ENCODE measurements at regions not wholly inside any gene's neighbourhood (a gene's known extent, or its start where the extent isn't known, plus 50 kb on each side); places are given as distances from the start of the nearest gene placed in this dataset.
A peak's percentile ranks its signal among the peaks of the same experiment; 100 is the strongest.

DNA sequence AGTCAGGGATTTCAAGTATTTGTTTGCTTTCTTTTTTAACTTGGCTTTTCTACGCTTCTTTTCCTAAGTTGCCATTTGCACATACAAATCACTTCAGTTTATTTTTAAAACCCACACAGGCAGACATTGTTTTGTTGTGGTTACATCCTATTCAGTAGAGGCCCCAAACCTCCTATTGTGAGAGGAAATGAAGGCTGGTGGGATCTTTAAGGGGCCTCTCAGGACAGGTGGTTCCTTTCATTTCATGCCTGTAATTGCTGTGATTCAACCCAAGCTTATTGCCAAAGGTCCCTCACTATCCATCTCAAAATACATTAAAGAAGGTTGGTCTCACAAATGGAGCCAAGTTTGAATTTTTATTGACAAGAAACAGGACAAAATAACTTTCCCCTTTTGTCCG, 257.1 kb downstream of the ADAMTS20 start:
- DNase-seq (ENCODE audit: low read depth): no peak

DNA sequence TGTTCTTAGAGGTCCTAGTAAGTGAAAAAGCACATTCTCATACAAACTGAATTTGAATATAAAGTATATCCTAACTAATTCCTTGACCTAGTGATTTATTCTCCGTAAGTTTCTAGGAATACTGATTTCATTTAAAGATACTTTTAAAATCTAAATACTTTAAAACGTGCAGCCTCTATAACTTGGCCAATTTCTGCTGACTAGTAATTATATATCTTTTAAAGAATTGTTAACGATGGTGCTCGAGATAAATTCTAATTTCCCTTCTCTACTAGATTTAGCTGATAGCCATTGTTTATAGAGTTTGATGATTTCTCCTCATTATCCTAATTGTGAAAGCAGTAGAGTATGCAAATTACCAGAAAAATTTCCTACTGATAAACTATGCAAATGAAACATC, 257.9 kb downstream of the ADAMTS20 start:
- no peak for DNase-seq (ENCODE audit: low read depth)

DNA sequence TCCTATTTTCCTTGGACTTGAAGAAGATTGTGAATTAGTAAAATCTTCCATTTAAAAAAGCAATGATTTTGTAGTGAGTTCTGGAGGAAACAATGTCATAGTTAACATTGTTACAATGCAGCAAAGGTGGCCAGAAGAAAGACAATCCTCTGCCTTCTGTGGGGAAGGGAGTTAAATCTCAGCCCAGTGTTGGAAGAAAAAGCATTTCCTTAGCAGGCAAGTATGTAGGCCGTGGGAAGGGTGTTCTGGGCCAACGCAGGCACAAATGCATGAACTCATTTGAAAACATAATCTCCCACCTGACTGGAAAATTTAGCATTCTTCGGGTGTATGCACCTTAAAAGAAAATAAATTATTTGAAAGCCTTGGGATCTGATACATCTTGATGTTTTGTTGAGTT, 258.6 kb downstream of the ADAMTS20 start:
- no peak for DNase-seq (ENCODE audit: low read depth)

DNA sequence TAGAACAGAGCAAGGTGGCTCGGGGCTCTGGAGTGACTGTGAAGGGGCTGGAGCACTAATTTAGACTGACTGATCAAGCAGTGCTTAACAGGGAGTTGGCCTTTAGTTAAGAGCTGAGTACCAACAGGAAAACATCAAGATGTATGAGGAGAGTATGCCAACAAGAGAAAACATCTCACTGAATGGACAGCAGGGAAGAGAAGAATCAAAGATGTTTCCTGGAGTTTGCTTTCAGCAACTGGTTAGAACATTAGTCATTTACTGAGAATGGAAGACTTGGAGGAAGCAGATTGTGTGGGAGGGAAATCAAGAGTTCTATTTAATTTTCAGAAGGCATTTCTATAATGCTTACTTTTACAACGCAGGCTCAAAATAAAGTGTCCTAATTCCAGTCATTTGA, 259.3 kb downstream of the ADAMTS20 start:
- DNase-seq (ENCODE audit: low read depth): peak; percentile 27

DNA sequence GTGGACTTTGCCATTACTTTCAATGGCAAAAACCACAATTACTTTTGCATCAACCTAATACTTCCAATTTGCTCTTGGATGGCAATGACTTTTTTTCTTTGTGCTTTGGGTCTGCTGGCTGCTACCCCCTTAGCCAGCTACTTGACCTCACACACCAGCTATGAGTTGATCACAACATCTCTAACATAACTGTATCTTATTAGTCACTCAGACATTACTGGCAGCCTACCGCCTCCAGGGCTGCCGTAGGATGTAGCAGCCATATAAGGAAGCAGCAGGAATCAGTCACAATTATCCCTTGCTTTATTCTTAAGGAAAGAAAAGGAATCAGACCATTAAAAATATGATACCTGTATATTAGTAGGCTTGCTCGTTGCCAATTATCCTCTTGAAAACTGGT, 260.5 kb downstream of the ADAMTS20 start:
- DNase-seq (ENCODE audit: low read depth): peak; percentile 43

DNA sequence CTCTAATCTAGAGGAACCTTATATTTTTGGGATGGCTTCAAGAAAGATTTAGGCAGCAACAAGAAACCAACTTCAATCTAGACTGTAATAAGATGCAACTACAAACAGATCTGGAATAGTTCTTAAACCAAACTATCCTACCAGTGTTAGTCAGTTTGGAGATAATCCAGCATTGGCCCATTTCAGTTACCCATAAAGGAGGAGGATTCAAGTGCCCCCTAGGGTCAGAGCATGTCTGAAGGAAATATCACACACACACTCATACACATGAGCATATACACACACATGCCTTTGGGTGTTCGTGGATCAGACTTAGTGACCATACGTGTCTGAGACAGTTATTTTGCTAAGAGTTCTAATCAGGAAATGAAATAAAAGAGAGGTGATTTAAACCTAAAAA, 261.2 kb downstream of the ADAMTS20 start:
- no peak for DNase-seq (ENCODE audit: low read depth)

DNA sequence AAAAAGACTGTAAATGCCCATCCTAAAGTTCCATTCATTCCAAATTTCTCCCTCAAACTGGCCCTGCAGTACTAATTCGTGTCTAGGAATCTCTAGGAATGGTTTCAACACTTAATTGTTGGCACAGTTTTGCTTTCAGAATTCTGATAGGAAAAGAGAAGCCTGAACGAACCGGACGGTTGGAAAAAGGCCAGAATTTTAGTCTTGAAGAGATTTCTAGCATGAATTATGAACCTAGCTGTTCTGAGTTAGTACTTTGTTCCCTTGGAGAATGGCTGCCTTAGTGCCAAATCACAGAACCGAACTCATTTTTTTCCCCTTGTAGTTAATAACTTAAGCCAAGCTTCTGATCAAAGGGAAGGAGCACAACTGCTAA, 262.6 kb downstream of the ADAMTS20 start:
- DNase-seq (ENCODE audit: low read depth): peak; percentile 17

DNA sequence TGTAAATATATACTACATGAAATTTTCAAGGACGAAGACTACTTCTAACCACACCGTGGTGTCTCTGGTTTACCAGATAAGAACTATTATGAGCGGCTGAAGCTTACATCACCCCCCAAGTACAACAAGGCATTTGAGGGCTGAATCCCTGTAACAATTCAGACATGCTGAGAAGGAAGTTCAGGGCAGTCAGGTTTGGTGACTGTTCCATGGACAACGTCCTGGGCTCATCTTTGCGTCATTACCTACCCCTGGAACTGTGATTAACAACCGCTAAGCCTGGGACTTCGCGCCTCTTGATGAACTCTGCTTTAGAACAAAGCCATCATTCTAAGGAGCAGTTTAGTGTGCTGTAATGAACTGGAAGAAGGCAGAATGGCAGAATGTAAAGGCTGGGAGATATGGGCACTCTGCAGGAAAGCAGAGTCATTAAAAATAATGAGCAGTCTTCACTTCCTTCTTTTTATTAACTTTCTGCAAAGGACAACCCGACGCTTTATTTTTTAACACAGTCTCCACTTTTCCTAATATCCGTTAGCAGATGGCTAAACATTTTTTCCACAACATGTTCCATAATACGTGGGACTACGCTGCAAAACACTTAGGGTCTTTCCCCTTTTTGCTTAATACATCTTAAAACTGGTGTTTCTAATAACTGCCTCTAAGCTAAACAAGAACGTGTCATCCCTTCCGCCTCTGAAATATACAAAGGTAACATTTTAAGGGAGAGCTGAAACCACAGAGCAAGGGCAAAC, 263.2 kb downstream of the ADAMTS20 start:
- peak; percentile 14 for DNase-seq (ENCODE audit: low read depth)

DNA sequence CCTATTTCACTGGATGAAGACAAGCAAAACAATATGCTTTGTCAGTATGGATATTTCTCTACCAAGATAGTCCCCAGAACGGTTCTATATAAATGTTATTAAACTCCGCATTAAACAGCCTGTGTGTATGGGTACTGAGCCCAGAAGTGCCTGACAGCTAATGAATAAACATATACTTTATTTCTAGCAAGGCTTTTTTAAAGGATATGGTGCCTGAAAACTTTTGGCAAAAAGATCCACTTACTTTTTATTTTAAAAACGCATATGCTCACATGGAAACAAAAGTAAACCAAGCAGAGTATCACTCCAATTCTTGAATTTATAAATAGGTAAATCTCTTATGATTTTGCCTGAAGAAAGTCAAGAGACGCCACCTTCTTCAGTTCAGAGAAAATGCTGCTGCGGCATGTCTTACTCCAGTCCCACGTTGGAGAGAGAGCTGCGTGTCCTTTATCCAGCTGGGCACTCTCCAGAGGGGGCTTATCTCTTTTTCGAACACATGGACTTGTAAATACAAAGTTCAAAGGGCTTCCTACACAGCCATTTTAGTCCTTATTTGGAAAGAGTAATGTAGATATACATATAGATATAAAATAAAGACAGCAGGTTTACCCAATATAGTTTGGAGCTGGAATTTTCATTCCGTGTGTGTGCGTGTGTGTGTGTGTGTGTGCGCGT, 264.2 kb downstream of the ADAMTS20 start:
- no peak for DNase-seq (ENCODE audit: low read depth)

DNA sequence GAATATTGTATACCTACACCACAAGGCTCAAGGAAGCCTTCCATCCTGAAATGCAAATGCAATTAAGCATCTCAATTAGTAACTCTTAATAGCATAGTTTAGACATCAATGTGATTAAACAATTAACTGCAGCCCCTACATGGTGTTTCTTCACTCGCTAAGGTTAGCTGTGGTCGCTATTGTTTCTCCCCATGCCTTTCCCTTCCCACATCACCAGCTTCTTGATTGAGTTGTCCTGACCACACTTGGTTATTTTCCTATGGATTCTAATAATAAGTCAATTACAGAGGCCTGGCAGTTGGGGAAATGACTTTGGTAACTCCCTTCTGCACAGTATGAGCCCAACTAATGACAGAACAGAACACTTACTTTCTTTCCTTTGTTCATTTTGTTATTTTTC, 265.0 kb downstream of the ADAMTS20 start:
- DNase-seq (ENCODE audit: low read depth): no peak

DNA sequence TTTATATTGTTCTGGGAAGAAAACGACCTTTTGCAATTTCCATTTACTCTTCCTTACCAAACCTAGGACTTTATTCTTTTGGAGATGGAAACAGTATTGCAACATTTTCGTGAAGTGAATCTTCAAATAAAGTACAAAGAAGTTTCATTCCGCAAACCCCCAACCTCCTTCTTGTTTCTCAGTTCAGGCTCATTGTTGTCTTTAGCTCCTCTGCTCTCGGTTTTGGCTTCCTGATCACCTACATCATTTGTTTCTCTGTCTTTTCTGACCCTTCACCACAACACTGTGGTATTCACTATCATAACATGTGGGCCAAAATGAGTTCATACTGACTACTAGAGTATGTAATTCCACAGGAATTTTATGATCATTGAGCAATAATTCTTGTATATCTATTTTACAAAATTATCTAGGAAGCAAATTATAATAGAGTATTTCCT, 266.8 kb downstream of the ADAMTS20 start:
- peak; percentile 47 for DNase-seq (ENCODE audit: low read depth)

DNA sequence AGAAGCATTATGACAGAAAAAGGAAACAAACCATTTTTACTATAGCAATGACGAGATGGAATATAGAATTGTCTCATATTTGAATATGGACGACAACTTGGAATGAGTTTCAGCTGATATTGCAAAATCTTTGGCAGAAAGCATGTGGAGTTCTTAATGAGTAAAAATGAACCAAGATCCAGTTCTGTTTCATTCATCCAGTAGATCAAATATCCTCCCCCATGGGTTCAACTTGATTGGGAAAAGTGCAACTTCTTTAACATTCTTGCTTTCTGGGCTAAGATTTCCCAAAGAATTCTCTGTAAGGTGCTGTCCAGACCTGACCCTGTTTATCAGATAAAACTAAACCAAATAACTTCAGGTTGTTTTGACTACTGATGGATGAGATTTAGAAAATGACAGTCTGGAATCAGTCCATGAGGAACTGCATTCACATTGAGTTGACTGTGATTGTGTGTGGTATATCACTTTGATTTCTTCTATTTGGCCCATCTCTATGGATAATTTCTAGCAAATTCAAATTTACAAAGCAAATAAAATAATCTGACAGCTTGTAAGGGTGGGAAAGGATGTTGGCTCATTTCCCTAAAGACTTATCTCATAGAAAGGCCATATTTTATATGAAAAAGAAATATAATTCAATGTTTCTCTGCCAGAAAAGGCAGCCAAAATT, 267.4 kb downstream of the ADAMTS20 start:
- DNase-seq (ENCODE audit: low read depth): no peak

DNA sequence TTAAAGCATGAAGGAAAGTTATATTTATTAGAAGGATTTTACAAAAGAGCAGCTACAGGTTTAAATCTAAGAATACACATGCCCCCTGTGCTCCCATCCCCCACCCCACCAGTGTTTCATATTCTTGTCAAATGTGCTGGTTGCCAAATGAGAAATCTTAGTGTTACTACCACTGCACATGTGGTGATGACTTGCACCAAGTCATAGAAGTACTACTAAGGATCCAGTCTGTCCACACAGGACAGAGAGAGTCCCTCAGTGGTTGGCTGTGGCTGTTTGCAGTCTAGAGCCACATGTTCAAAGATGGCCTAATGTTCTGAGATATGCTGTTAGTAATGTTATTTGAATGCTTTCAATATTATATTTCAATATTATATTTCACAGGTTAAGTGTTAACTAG, 268.8 kb downstream of the ADAMTS20 start:
- no peak for DNase-seq (ENCODE audit: low read depth)

DNA sequence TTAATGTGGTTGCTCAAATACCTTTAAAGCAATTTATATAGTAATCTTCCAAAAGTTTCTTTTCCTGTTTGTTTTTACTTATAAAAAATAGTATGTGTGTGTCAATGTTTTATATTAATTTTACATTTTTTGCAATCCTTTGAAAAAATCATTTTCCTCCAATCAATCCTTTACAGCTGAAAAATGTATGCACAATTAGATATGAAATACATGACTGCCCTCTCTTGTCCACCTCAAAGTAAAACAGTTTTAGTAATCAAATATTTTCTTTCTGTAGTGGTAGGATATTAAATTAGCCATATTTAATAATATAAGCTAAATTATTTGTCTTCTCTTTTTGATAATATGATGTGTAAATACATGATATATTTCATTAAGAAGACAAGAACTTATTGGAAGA, 269.9 kb downstream of the ADAMTS20 start:
- DNase-seq (ENCODE audit: low read depth): peak; percentile 13

DNA sequence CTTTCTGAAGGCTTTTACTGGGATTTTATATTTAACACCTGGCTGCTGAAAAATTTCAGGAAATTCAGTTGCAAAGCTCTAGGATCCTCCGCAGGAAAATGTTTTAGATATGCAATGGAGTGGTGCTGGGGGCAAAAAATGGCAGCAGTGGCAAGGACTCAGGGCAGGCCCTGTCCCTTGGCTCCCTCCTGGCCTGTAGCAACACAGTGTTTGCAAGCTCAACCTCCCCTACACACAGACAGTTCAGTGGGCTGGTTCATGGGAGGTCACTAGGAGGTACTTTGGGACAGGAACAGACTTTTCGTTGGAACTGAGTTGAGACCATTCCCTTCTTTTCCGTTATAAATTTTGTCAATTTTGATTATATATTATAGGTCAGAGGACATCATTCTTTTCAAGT, 270.4 kb downstream of the ADAMTS20 start:
- no peak for DNase-seq (ENCODE audit: low read depth)

DNA sequence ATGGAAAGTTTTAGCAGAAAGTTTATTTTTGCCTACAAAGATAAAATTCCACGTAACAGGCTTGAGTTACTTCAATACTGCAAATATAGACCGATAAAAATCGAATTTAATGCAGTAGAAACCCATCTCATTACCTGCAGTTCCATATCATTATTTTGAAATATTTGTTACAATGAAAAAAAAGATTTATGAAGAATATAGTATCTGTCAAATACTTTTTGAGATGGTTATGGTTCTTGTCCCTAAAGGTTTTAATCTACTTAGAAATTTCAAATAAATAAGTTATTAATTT, 273.5 kb downstream of the ADAMTS20 start:
- DNase-seq (ENCODE audit: low read depth): no peak

DNA sequence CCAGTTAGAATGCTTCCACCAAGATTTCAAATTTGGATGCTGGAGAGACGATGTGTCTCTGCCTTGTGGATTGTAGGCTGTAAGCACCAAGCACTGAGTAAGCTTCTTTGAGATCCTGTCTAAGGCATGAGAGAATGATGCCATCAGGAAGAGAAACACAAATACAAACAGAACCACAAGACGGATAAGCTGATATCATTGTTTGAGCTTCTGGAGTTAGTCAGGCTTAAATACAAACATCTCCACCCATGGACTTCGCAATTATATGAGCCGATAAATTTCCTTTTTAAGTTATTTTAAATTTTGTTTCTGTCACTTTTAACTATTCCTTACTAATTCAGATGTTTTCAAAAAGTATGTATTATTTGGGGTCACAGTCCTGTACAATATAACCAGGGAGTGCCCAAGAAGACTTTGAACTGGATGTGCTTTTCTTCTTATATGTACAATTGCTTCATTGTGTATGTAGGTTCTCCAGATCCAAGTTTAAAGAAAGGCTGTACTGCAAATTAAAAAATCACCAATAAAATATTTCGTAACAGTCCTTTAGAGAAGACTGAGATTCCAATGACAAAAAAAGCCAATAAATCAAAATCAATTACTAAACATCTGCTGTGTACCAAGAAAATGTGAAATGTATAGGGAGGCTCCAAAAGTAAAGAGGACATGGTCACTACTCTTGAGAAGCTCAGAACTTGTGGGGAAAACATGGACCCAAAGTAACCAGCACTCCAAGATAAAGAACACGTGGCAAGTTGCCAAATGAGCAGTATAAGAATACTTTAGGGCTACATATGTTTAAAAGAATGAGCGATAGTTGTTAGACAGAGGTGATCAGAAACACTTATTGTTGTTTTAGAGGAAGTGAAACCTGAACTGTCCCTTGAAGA, 274.1 kb downstream of the ADAMTS20 start:
- DNase-seq (ENCODE audit: low read depth): no peak

DNA sequence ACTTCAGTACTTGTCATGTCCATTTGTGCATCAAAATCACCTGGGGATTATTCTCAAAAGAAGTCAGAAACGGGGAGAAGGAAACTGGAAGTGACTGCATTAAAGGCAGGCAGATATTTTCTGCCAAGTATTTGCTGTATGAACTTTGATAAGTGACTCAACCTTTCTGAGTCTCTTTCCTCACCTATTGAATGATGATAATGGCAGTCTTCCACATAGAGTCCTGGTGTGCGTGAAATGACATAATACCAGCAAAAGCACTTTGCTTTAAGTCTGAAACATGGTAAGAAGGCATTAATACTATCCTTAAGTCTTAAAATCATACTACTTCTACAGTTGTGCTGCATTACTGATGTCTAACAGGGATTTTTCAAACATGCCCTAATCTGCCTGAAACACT, 278.5 kb downstream of the ADAMTS20 start:
- DNase-seq (ENCODE audit: low read depth): no peak

DNA sequence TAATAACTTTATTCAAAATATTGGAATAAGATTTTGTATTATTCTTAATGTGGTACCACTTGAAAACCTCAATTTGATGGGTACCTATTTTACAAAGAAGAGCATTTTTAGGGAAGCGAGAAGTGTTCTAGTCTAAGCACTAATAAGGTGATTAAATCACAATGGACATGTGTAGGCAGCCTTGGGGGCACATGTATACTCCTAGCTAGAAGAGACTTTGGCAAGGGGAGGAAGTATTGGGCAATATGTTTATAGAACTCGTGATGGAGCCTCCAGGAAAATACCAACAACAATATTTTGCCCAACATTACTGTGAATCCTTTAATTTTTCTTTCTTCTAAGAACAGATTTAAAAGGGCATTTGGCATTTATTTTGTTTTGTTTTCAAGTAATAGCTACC, 280.3 kb downstream of the ADAMTS20 start:
- no peak for DNase-seq (ENCODE audit: low read depth)

DNA sequence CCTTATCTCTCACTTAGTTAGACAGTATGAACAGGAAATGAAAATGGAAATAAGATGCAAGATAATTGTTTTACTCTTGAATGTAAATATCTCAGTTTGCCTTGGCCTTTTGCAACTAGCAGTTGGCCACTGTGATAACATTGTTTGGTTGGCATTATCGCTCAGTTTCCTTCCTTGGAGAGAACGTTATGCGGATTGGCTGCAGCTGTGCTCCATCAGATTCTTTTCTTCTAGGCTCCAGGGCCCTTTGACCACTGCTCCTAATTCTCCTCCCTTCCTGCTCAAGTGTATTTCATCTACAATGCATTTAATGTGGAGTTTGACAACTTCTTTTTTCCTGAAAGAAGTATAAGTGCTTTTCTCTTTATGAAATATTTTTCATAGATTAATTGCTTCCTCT, 284.2 kb downstream of the ADAMTS20 start:
- no peak for DNase-seq (ENCODE audit: low read depth)

DNA sequence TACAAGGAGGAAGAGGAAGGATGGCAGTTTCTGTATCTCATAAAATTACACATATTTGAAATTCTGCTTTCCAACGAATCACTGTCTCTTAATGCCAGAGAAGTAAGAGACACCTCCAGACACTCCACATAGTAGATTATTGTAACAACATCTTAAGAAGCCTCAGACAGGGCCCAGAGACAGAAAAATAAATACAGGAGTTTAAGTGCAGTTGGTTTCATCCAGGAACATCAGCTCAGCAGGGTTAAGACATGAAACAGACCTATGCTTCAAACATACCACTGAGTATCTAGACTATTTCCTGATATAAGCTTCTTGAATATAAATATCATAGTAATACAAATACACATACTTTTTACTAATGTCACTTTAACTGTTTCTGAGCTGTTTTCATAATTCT, 290.3 kb downstream of the ADAMTS20 start:
- no peak for DNase-seq (ENCODE audit: low read depth)

DNA sequence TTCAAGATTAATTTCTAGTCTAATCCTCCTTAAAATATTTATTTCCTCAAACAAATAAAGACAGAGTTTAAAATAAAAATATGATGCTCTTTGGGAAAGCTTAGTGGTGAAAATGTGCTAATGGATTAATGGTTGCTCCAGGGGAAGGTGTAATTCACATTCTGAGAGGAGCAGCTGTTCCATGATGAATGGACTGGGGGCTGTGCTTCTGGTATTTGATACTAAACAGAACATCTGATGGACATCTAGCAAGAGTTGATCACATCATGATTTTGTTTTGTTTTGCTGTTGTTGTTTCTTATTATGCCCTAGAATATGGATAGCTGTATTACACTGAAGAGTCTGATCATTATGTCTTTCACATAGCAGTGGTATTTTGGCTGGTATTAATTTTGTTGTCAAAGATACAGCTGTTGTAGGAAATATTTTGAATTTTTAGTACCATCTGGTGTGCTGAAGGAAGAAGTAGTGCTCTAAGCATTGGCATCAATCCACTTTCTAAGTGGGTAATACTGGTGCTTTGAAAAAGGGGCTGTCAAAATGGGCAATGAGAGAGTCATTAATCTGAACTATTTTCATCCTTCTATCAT, 296.4 kb downstream of the ADAMTS20 start:
- no peak for DNase-seq (ENCODE audit: low read depth)
